Astrocyte (in vitro differentiated cells and primary cell): ENCODE measurements at regions not wholly inside any gene's neighbourhood (a gene's known extent, or its start where the extent isn't known, plus 50 kb on each side); places are given as distances from the start of the nearest gene placed in this dataset.

Experiments used
- EZH2 ChIP-seq: IDR thresholded peaks from 2 replicates; pipeline ENCODE4 v1.6.1; 2012; ENCODE audit warnings: mild to moderate bottlenecking, low read length, inconsistent platforms; ENCODE audit not compliant: insufficient read depth
- TF ChIP-seq, protein P1 (sequence below): IDR thresholded peaks from 2 replicates; pipeline ENCODE4 v1.5.1; 2011; ENCODE audit warnings: low read depth, mild to moderate bottlenecking, inconsistent platforms, low read length, moderate library complexity; ENCODE audit not compliant: insufficient read depth

DNA sequence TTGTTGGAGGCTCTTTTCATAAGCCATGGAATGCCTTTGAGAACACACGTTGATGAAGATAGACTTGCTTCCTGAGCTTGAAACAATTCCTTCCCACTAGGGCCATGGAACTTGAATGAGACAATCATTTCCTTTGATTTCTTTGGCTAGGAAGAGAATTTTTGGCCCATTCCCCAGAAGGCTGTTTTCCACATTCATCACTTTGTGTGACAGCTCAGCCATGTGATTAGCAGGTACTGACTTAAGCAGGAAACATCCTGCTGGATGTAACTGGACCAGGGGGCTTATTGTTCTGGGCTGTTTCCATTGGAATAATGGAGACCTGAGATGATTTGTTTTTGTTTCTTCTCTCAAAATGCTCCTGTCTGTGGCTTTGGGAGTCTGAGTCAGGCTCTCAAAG, 469.8 kb upstream of the SEL1L start:
- TF ChIP-seq, protein P1, sequence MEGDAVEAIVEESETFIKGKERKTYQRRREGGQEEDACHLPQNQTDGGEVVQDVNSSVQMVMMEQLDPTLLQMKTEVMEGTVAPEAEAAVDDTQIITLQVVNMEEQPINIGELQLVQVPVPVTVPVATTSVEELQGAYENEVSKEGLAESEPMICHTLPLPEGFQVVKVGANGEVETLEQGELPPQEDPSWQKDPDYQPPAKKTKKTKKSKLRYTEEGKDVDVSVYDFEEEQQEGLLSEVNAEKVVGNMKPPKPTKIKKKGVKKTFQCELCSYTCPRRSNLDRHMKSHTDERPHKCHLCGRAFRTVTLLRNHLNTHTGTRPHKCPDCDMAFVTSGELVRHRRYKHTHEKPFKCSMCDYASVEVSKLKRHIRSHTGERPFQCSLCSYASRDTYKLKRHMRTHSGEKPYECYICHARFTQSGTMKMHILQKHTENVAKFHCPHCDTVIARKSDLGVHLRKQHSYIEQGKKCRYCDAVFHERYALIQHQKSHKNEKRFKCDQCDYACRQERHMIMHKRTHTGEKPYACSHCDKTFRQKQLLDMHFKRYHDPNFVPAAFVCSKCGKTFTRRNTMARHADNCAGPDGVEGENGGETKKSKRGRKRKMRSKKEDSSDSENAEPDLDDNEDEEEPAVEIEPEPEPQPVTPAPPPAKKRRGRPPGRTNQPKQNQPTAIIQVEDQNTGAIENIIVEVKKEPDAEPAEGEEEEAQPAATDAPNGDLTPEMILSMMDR = no peak
- TF ChIP-seq EZH2 = no peak
